Effector memory CD4-positive, alpha-beta T cell (primary cell): ENCODE measurements at regions not wholly inside any gene's neighbourhood (a gene's known extent, or its start where the extent isn't known, plus 50 kb on each side); places are given as distances from the start of the nearest gene placed in this dataset.

ENCODE experiments used
- DNase-seq, 3 donors: peaks; one replicate each; pipeline ENCODE4 v3.0.0-alpha.2; 2020
- H3K27ac ChIP-seq: 2 replicates; pipeline ENCODE4 v1.7.0; 2013; ENCODE audit warnings: mild to moderate bottlenecking, low read length, moderate library complexity; ENCODE audit not compliant: insufficient read depth, poor library complexity, severe bottlenecking
- H3K27me3 ChIP-seq: replicated peaks from 2 replicates; pipeline ENCODE4 v1.7.0; 2013; ENCODE audit warnings: mild to moderate bottlenecking, low read length; ENCODE audit not compliant: insufficient read depth, control insufficient read depth, poor library complexity, severe bottlenecking
- H3K36me3 ChIP-seq: 2 replicates; pipeline ENCODE4 v1.7.0; 2013; ENCODE audit warnings: mild to moderate bottlenecking, low read length, moderate library complexity; ENCODE audit not compliant: control insufficient read depth, insufficient read depth
- H3K4me1 ChIP-seq: 2 replicates; pipeline ENCODE4 v1.7.0; 2013; ENCODE audit warnings: low read length, mild to moderate bottlenecking; ENCODE audit not compliant: control insufficient read depth, insufficient read depth, poor library complexity, severe bottlenecking
- H3K4me3 ChIP-seq: 2 replicates; pipeline ENCODE4 v1.7.0; 2013; ENCODE audit warnings: low read length, low read depth, mild to moderate bottlenecking; ENCODE audit not compliant: insufficient read depth, poor library complexity, severe bottlenecking
- H3K9me3 ChIP-seq: 2 replicates; pipeline ENCODE4 v1.7.0; 2013; ENCODE audit warnings: mild to moderate bottlenecking, low read length, moderate library complexity; ENCODE audit not compliant: control insufficient read depth

- DNase-seq = no peak
- no peaks in the 10 kb centered on the region for H3K27me3 ChIP-seq
Measured at GRCh38 chr5:124227914-124228313, 518.5 kb downstream of the ZNF608 start.

GRCh38 chr5:124220418-124220817 lies 526.0 kb downstream of the ZNF608 start:
- no peaks in the 10 kb centered on the region for H3K27me3 ChIP-seq
- no peaks in the 10 kb centered on the region for H3K4me1 ChIP-seq
- no peak for DNase-seq
- H3K36me3 ChIP-seq = no peaks in the 10 kb centered on the region
- H3K4me3 ChIP-seq = no peak overlapping the region
- H3K27ac ChIP-seq = no peak overlapping the region
- H3K9me3 ChIP-seq = no peaks in the 10 kb centered on the region

More at GRCh38 chr5:124227914-124228313, 518.5 kb downstream of the ZNF608 start:
- H3K4me1 ChIP-seq = no peaks in the 10 kb centered on the region
- no peak overlapping the region for H3K4me3 ChIP-seq
- H3K9me3 ChIP-seq = no peaks in the 10 kb centered on the region
- no peaks in the 10 kb centered on the region for H3K36me3 ChIP-seq
- no peak overlapping the region for H3K27ac ChIP-seq

- DNase-seq = no peak
- Histone ChIP-seq H3K9me3 (no peaks in the 10 kb centered on the region), H3K27me3 (no peaks in the 10 kb centered on the region), H3K27ac (no peak overlapping the region), H3K4me1 (no peaks in the 10 kb centered on the region), H3K36me3 (no peaks in the 10 kb centered on the region), H3K4me3 (no peak overlapping the region)
Measured at GRCh38 chr5:124212934-124213333, 533.5 kb downstream of the ZNF608 start.

GRCh38 chr5:124210111-124210910 lies 536.1 kb downstream of the ZNF608 start:
- Histone ChIP-seq H3K4me3 (no peak overlapping the region), H3K4me1 (no peaks in the 10 kb centered on the region), H3K36me3 (no peaks in the 10 kb centered on the region), H3K27ac (no peak overlapping the region), H3K9me3 (no peaks in the 10 kb centered on the region), H3K27me3 (no peaks in the 10 kb centered on the region)
- no peak for DNase-seq

- Histone ChIP-seq H3K4me3 (no peak overlapping the region), H3K4me1 (no peaks in the 10 kb centered on the region), H3K27me3 (no peaks in the 10 kb centered on the region), H3K36me3 (no peaks in the 10 kb centered on the region), H3K27ac (no peak overlapping the region), H3K9me3 (no peaks in the 10 kb centered on the region)
- no peak for DNase-seq
Measured at GRCh38 chr5:124207118-124207517, 539.3 kb downstream of the ZNF608 start.

- Histone ChIP-seq H3K9me3 (no peaks in the 10 kb centered on the region), H3K27ac (no peak overlapping the region), H3K27me3 (no peaks in the 10 kb centered on the region), H3K4me3 (no peak overlapping the region), H3K4me1 (no peaks in the 10 kb centered on the region), H3K36me3 (no peaks in the 10 kb centered on the region)
- no peak for DNase-seq
Measured at GRCh38 chr5:124206540-124206939, 539.9 kb downstream of the ZNF608 start.

- H3K27ac ChIP-seq = no peak overlapping the region
- no peak for DNase-seq
- no peak overlapping the region for H3K4me3 ChIP-seq
- H3K9me3 ChIP-seq = no peaks in the 10 kb centered on the region
- no peaks in the 10 kb centered on the region for H3K4me1 ChIP-seq
- no peaks in the 10 kb centered on the region for H3K27me3 ChIP-seq
- no peaks in the 10 kb centered on the region for H3K36me3 ChIP-seq
Measured at GRCh38 chr5:124203303-124203702, 543.1 kb downstream of the ZNF608 start.

- H3K27me3 ChIP-seq = no peaks in the 10 kb centered on the region
- no peak overlapping the region for H3K4me3 ChIP-seq
- DNase-seq = no peak
- H3K4me1 ChIP-seq = no peaks in the 10 kb centered on the region
- H3K9me3 ChIP-seq = no peaks in the 10 kb centered on the region
- H3K27ac ChIP-seq = no peak overlapping the region
- H3K36me3 ChIP-seq = no peaks in the 10 kb centered on the region
Measured at GRCh38 chr5:124200381-124200780, 546.1 kb downstream of the ZNF608 start.

- DNase-seq = no peak
- Histone ChIP-seq H3K4me1 (no peaks in the 10 kb centered on the region), H3K27ac (no peak overlapping the region), H3K4me3 (no peak overlapping the region), H3K9me3 (no peaks in the 10 kb centered on the region), H3K27me3 (no peaks in the 10 kb centered on the region), H3K36me3 (no peaks in the 10 kb centered on the region)
Measured at GRCh38 chr5:124199893-124200292, 546.5 kb downstream of the ZNF608 start.

- DNase-seq = no peak
- H3K9me3 ChIP-seq = no peaks in the 10 kb centered on the region
- no peaks in the 10 kb centered on the region for H3K36me3 ChIP-seq
- no peaks in the 10 kb centered on the region for H3K4me1 ChIP-seq
- no peak overlapping the region for H3K4me3 ChIP-seq
- no peak overlapping the region for H3K27ac ChIP-seq
- H3K27me3 ChIP-seq = no peaks in the 10 kb centered on the region
Measured at GRCh38 chr5:124195411-124195810, 551.0 kb downstream of the ZNF608 start.
